ENCODE measurements at regions not wholly inside any gene's neighbourhood (a gene's known extent, or its start where the extent isn't known, plus 50 kb on each side); places are given as distances from the start of the nearest gene placed in this dataset.
"Not testable (repeated sequence)": the region's sequence is repeated elsewhere in the genome, so short reads cannot be mapped to it uniquely, and the experiment has no call there.

GRCh38 chr17:27045039-27045438, 248.9 kb upstream of the WSB1 start:
- TF ChIP-seq CTCF (IDR thresholded peaks at IDR 0.05; ENCODE audit: low read depth, low read length); POLR2A (IDR thresholded peaks at IDR 0.05; ENCODE audit: extremely low read depth, insufficient read length): not testable (repeated sequence)

All from NB4 (cell line).